ENCODE measurements at regions not wholly inside any gene's neighbourhood (a gene's known extent, or its start where the extent isn't known, plus 50 kb on each side); places are given as distances from the start of the nearest gene placed in this dataset.

GRCh38 chr16:80197741-80198201 is 343.0 kb upstream of the DYNLRB2 start:
- H3K9me3 ChIP-seq = no peaks in the 10 kb centered on the region
- intact Hi-C loops (cut with DNase I) = no loop called here
- H3K4me1 ChIP-seq = no peaks in the 10 kb centered on the region
- no peak overlapping the region for H3K4me3 ChIP-seq
- no peaks in the 10 kb centered on the region for H3K36me3 ChIP-seq
- no peak overlapping the region for H3K27ac ChIP-seq
- no peak for ATAC-seq
- no peak for DNase-seq
- WGBS, 4 donors = 54 to 69% (median 58%) methylated on average over 4 of the region's 4 CpGs
- TF ChIP-seq CTCF (IDR thresholded peaks at IDR 0.05) (no peak), POLR2A (IDR thresholded peaks at IDR 0.05) (no peak)
- peaks cover 0 to 4% (median 0%) of the 10 kb centered on the region in 9 donors for H3K27me3 ChIP-seq

GRCh38 chr16:80191928-80192327 is 348.9 kb upstream of the DYNLRB2 start:
- WGBS, 4 donors = 70 to 80% (median 72%) methylated on average over 3 of the region's 3 CpGs
- intact Hi-C loops (cut with DNase I) = no loop called here
- DNase-seq = no peak
- TF ChIP-seq POLR2A (IDR thresholded peaks at IDR 0.05) (no peak), CTCF (IDR thresholded peaks at IDR 0.05) (no peak)
- H3K27me3 ChIP-seq = no peaks in the 10 kb centered on the region
- no peaks in the 10 kb centered on the region for H3K36me3 ChIP-seq
- no peaks in the 10 kb centered on the region for H3K9me3 ChIP-seq
- ATAC-seq = no peak
- no peaks in the 10 kb centered on the region for H3K4me1 ChIP-seq
- H3K27ac ChIP-seq = no peak overlapping the region
- H3K4me3 ChIP-seq = no peak overlapping the region

GRCh38 chr16:80189476-80190175 is 351.2 kb upstream of the DYNLRB2 start:
- H3K4me3 ChIP-seq = no peak overlapping the region
- H3K36me3 ChIP-seq = no peaks in the 10 kb centered on the region
- WGBS, 4 donors = 64 to 71% (median 65%) methylated on average over 7 of the region's 7 CpGs
- H3K4me1 ChIP-seq = no peaks in the 10 kb centered on the region
- no peak for DNase-seq
- intact Hi-C loops (cut with DNase I) = no loop called here
- no peaks in the 10 kb centered on the region for H3K9me3 ChIP-seq
- TF ChIP-seq POLR2A (IDR thresholded peaks at IDR 0.05) = no peak
- TF ChIP-seq CTCF (IDR thresholded peaks at IDR 0.05) = no peak
- no peak overlapping the region for H3K27ac ChIP-seq
- H3K27me3 ChIP-seq = no peaks in the 10 kb centered on the region
- no peak for ATAC-seq

GRCh38 chr16:80176114-80176513 is 364.7 kb upstream of the DYNLRB2 start:
- Histone ChIP-seq H3K4me3 (no peak overlapping the region), H3K27me3 (peaks cover 0 to 6% (median 0%) of the 10 kb centered on the region in 9 donors), H3K9me3 (no peaks in the 10 kb centered on the region), H3K4me1 (no peaks in the 10 kb centered on the region), H3K27ac (no peak overlapping the region), H3K36me3 (no peaks in the 10 kb centered on the region)
- no peak for DNase-seq
- TF ChIP-seq POLR2A (IDR thresholded peaks at IDR 0.05) = no peak
- no peak for TF ChIP-seq CTCF (IDR thresholded peaks at IDR 0.05)
- WGBS, 4 donors = 81 to 92% (median 83%) methylated on average over 1 of the region's 1 CpG
- no peak for ATAC-seq
- intact Hi-C loops (cut with DNase I) = no loop called here
